ENCODE measurements at regions not wholly inside any gene's neighbourhood (a gene's known extent, or its start where the extent isn't known, plus 50 kb on each side); places are given as distances from the start of the nearest gene placed in this dataset.

DNA sequence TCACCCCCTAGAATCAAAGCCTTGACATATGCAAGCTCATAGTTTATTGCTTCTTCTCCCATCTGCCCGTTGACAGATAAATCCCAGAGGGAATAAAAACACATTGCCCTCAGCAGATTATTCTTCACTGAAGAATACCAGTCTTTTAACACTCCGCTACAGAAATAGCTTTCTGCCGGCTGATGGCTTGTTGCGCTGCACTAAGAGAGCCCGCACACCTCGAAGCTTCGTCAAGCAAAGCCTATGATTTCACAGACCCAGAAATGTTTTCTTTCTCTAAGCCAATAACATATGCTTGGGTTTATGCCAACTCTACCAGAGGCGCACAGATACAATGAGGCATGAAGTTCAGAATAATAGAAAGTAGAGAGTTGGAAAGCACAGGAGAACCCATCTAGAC is 208.9 kb upstream of the FOXQ1 start:
- in situ Hi-C loops (cut with MboI; ENCODE audit: low pct_unique_long_range_greater_than_20kb, low sequenced_read_pairs, unreplicated experiment) = no loop called here
- no peak for DNase-seq (ENCODE audit: low spot score)
- TF ChIP-seq CTCF (IDR thresholded peaks at IDR 0.05; ENCODE audit: extremely low read depth, insufficient read depth, missing control alignments) = no peak

DNA sequence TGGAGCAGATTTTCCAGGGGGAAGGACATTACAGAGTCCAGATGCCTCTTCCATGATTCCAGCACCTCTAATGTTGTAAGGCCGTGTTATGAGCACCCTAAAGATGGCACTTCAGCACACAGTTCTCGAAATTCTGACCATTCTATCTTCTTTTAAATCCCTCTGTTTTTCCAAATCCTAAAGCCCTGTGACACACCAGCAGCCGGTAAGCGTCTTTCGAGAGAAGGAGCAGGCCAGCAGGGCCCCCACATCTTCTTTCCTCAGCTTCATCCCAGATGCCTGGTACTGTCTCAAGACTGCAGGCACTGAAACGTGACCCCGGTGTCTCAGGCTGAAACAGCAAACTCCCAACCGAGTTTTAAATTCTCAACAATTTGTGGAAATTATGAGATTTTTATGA is 211.6 kb upstream of the FOXQ1 start:
- in situ Hi-C loops (cut with MboI; ENCODE audit: low pct_unique_long_range_greater_than_20kb, low sequenced_read_pairs, unreplicated experiment) = no loop called here
- no peak for DNase-seq (ENCODE audit: low spot score)
- no peak for TF ChIP-seq CTCF (IDR thresholded peaks at IDR 0.05; ENCODE audit: extremely low read depth, insufficient read depth, missing control alignments)

DNA sequence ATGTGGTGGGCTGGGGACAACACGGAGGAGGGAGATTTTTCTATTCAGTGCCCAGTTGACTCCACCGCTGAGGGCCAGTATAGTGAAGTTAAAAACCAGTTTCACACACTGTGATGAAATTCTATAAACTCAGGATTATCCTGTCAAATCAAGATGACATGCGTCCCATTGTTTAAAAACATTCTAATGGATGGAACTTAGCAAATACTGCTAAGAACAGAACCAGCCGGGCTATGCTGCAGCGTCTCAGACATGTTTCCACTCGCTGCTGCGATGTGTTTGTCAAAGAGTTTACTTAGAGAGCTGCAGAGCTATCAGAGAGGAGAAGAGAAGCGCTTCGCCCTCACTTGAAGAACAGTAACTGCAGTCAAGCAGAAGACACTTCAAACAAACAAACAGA is 212.6 kb upstream of the FOXQ1 start:
- in situ Hi-C loops (cut with MboI; ENCODE audit: low pct_unique_long_range_greater_than_20kb, low sequenced_read_pairs, unreplicated experiment) = no loop called here
- DNase-seq (ENCODE audit: low spot score) = no peak
- no peak for TF ChIP-seq CTCF (IDR thresholded peaks at IDR 0.05; ENCODE audit: extremely low read depth, insufficient read depth, missing control alignments)

GRCh38 chr6:1096967-1097765 is 214.7 kb upstream of the FOXQ1 start:
- in situ Hi-C loops (cut with MboI; ENCODE audit: low pct_unique_long_range_greater_than_20kb, low sequenced_read_pairs, unreplicated experiment) = no loop called here
- no peak for DNase-seq (ENCODE audit: low spot score)
- no peak for TF ChIP-seq CTCF (IDR thresholded peaks at IDR 0.05; ENCODE audit: extremely low read depth, insufficient read depth, missing control alignments)

DNA sequence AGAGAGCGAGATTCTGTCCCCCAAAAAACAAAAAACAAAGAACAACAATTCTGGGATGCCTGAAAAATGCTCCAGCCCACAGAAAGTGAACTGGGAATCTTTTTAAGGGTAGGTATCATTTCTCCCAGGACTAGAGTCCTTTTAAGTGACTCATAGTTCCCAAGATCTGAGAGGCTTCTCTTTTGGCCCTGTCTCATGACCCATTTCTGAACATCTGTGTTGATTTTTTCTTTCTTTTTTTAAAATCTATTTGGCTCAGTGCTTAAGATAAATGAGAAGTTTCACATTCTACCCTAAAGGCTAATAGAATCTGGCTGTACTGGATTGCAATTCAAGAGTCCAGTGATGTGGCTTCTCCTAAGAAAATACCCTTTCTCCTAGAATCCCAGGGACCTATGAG is 217.6 kb upstream of the FOXQ1 start:
- no peak for TF ChIP-seq CTCF (IDR thresholded peaks at IDR 0.05; ENCODE audit: extremely low read depth, insufficient read depth, missing control alignments)
- in situ Hi-C loops (cut with MboI; ENCODE audit: low pct_unique_long_range_greater_than_20kb, low sequenced_read_pairs, unreplicated experiment) = no loop called here
- DNase-seq (ENCODE audit: low spot score) = no peak

DNA sequence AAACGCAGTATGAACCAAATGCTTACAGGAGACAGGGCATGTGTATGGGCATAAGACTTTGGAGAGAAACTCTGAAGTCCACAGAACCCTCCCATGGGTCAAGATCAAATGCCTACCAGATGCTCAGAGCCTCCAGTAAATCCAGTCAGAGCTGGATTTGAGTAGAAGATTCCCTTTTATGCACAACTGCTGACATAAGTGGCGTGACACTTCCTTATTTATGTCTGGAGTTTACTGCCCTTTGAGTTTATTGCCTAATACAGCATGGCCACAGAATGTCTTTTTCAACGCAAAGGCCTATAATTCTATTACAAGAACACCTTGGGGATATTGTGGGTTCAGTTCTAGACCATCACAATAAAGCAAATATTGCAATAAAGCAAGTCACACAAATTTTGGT is 220.0 kb upstream of the FOXQ1 start:
- TF ChIP-seq CTCF (IDR thresholded peaks at IDR 0.05; ENCODE audit: extremely low read depth, insufficient read depth, missing control alignments) = no peak
- no peak for DNase-seq (ENCODE audit: low spot score)
- in situ Hi-C loops (cut with MboI; ENCODE audit: low pct_unique_long_range_greater_than_20kb, low sequenced_read_pairs, unreplicated experiment) = no loop called here
